Panc1 (cell line): ENCODE measurements at regions not wholly inside any gene's neighbourhood (a gene's known extent, or its start where the extent isn't known, plus 50 kb on each side); places are given as distances from the start of the nearest gene placed in this dataset.

Experiments used
- ATAC-seq: fragments of 200-7000 bp; cut with Tn5 transposase; 2 replicates; pipeline ENCODE4 v1.9.1; 2020; ENCODE audit warnings: mild to moderate bottlenecking, moderate library complexity
- BruUV-seq: library from RNA; stranded (reverse); fragments of 400-500 nt; replicated peaks from 2 replicates; lab custom pipeline; 2021; lab: Mats Ljungman, UMichigan
- CTCF ChIA-PET: fragments of 300-600 bp; sonication (Branson Sonifier 250); formaldehyde crosslinking; loops from one replicate; lab custom pipeline; 2022; ENCODE audit warnings: antibody characterized with exemption; lab: Charles Lee
- POLR2A ChIA-PET: fragments of 300-600 bp; sonication (Branson Sonifier 250); formaldehyde crosslinking; loops from one replicate; lab custom pipeline; 2022; ENCODE audit warnings: antibody characterized with exemption; lab: Charles Lee
- DNase-seq: peaks from one replicate; pipeline ENCODE4 v3.0.0-alpha.2; 2010; ENCODE audit warnings: low read depth, low spot score
- H3K27ac ChIP-seq: 2 replicates; pipeline ENCODE4 v1.5.1; 2011; ENCODE audit warnings: mild to moderate bottlenecking, low read length, inconsistent platforms
- H3K27me3 ChIP-seq: fragments of 200-500 bp; sonication (Bioruptor generic); 2 replicates; pipeline ENCODE4 v1.6.0; 2014; ENCODE audit warnings: low read length, inconsistent platforms; ENCODE audit not compliant: control insufficient read depth, insufficient read depth
- H3K36me3 ChIP-seq: fragments of 200-500 bp; sonication (Bioruptor generic); 2 replicates; pipeline ENCODE4 v1.5.1; 2014; ENCODE audit warnings: inconsistent platforms, mild to moderate bottlenecking, low read length, moderate library complexity; ENCODE audit not compliant: control insufficient read depth, insufficient read depth
- H3K4me1 ChIP-seq: 2 replicates; pipeline ENCODE4 v1.5.1; 2011; ENCODE audit warnings: inconsistent platforms, mild to moderate bottlenecking, low read length, moderate library complexity; ENCODE audit not compliant: control insufficient read depth, insufficient read depth
- H3K4me3 ChIP-seq, 2 experiments: 2 replicates each; pipeline ENCODE4 v1.5.1; 2011 to 2012; ENCODE audit warnings: low read depth in 2 of 2, low read length in 2 of 2, mild to moderate bottlenecking in 2 of 2, inconsistent platforms in 1 of 2, moderate library complexity in 1 of 2
- H3K9me3 ChIP-seq: fragments of 200-500 bp; sonication (Bioruptor generic); 2 replicates; pipeline ENCODE4 v1.5.1; 2014; ENCODE audit warnings: low read depth, mild to moderate bottlenecking, inconsistent platforms, low read length, moderate library complexity; ENCODE audit not compliant: control insufficient read depth, insufficient read depth
- POLR2AphosphoS5 ChIP-seq: IDR thresholded peaks from 2 replicates; pipeline ENCODE4 v1.6.1; 2012; ENCODE audit warnings: mild to moderate bottlenecking, low read depth, low read length, moderate library complexity
- SIN3A ChIP-seq: IDR thresholded peaks from 2 replicates; pipeline ENCODE4 v1.6.1; 2012; ENCODE audit warnings: low read depth, mild to moderate bottlenecking, low read length, moderate library complexity, borderline replicate concordance; ENCODE audit not compliant: insufficient read depth
- TCF7L2 ChIP-seq: IDR thresholded peaks from 2 replicates; pipeline ENCODE4 v1.6.1; 2011; ENCODE audit warnings: mild to moderate bottlenecking, low read depth, low read length, inconsistent platforms
- in situ Hi-C: cut with HindIII; loops from 2 replicates; pipeline ENCODE4 v1.10.0; 2016; ENCODE audit warnings: low sequenced_read_pairs, low pct_unique_long_range_greater_than_20kb
- intact Hi-C: fragments of 100-400 bp; cut with micrococcal nuclease; formaldehyde crosslinking; loops from one replicate; pipeline ENCODE4 v1.10.0; 2022; ENCODE audit not compliant: unreplicated experiment
- TF ChIP-seq, protein P1 (sequence below): fragments of 450-650 bp; IDR thresholded peaks from 2 replicates; pipeline ENCODE4 v1.5.1; 2017; ENCODE audit warnings: mild to moderate bottlenecking
- TF ChIP-seq, protein P2 (sequence below), 2 experiments: IDR thresholded peaks; 2 replicates each; pipeline ENCODE4 v1.6.1; 2011 to 2012; ENCODE audit warnings: low read depth in 2 of 2, control low read depth in 1 of 2, low read length in 1 of 2, mild to moderate bottlenecking in 1 of 2, moderate library complexity in 1 of 2; ENCODE audit not compliant: insufficient read depth in 1 of 2

DNA sequence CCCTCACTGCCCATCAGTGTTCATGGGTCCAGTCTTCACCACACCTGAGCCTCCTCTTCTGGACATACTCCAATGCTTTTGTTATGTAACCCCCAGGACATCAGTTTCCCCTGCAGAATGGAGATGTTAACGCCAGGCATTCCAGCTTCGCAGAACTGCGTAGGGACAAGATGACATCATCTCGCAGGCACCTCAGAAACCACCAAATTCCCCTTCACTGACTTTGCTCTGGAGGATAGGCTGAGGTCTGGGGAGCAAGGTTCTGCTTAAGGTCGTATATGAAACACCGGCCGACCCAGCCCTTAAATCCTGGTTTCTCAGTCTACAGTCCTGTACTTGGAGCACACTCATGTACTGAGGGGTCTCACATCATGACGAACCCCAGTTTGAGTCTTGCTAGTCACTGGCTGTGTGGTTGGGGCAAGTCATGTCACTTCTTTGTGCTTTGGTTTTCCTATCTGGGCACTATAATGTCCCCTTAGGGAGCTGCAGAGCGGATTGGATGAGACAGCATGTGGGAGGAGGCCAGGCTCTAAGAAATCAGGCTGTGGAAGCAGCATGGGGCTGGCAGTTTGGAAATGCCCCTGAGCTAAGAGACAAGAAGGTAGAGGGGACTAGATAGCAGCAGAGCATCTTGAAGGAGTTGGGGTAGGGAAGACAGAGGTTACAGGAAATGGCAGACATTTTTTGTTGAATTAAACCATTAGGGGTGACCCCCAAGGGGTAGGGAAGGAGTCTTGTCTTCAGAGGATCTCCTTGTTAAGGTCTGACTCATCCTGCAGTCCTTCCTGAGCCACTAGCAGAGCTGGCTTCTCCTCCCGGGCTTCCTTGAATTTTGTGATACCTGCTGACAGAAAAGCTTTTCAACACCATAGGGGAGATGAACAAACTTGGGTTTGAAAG, 138.3 kb downstream of the FOXD2 start (continued):
- TF ChIP-seq, protein P1, sequence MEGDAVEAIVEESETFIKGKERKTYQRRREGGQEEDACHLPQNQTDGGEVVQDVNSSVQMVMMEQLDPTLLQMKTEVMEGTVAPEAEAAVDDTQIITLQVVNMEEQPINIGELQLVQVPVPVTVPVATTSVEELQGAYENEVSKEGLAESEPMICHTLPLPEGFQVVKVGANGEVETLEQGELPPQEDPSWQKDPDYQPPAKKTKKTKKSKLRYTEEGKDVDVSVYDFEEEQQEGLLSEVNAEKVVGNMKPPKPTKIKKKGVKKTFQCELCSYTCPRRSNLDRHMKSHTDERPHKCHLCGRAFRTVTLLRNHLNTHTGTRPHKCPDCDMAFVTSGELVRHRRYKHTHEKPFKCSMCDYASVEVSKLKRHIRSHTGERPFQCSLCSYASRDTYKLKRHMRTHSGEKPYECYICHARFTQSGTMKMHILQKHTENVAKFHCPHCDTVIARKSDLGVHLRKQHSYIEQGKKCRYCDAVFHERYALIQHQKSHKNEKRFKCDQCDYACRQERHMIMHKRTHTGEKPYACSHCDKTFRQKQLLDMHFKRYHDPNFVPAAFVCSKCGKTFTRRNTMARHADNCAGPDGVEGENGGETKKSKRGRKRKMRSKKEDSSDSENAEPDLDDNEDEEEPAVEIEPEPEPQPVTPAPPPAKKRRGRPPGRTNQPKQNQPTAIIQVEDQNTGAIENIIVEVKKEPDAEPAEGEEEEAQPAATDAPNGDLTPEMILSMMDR: no peak

DNA sequence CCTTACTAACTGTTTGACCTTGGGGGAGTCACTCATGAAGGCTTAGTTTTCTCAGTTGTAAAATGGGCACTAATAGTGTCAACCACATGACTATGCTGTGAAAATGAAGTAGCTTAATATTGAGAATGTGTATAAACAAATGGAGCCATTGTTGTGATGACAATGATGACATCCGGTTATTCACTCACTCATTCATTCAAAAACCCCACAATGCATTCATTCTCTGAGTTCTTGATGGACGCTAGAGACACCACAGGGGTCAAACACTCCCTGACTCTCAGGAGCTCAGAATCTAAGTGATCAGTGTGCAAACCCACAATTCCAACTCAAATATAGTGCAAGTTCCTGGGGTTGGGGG, 138.9 kb downstream of the FOXD2 start:
- H3K27me3 ChIP-seq: peaks cover 5% of the 10 kb centered on the region; the same call in 1 of the 2 replicates
- ATAC-seq (no peak), DNase-seq (no peak)
- H3K27ac ChIP-seq: no peak overlapping the region
- intact Hi-C loops: no loop called here
- ChIA-PET CTCF (no interaction called here), POLR2A (no interaction called here)
- in situ Hi-C loops: no loop called here
- no peak overlapping the region for H3K4me3 ChIP-seq
- no peaks in the 10 kb centered on the region for H3K36me3 ChIP-seq
- no peaks in the 10 kb centered on the region; the same call in 1 of the 2 replicates for H3K4me1 ChIP-seq
- BruUV-seq: no TSS peak
- H3K9me3 ChIP-seq: no peaks in the 10 kb centered on the region
- TF ChIP-seq SIN3A (no peak), TCF7L2 (no peak), POLR2AphosphoS5 (no peak)
- TF ChIP-seq, protein P1: no peak
- TF ChIP-seq, protein P2, sequence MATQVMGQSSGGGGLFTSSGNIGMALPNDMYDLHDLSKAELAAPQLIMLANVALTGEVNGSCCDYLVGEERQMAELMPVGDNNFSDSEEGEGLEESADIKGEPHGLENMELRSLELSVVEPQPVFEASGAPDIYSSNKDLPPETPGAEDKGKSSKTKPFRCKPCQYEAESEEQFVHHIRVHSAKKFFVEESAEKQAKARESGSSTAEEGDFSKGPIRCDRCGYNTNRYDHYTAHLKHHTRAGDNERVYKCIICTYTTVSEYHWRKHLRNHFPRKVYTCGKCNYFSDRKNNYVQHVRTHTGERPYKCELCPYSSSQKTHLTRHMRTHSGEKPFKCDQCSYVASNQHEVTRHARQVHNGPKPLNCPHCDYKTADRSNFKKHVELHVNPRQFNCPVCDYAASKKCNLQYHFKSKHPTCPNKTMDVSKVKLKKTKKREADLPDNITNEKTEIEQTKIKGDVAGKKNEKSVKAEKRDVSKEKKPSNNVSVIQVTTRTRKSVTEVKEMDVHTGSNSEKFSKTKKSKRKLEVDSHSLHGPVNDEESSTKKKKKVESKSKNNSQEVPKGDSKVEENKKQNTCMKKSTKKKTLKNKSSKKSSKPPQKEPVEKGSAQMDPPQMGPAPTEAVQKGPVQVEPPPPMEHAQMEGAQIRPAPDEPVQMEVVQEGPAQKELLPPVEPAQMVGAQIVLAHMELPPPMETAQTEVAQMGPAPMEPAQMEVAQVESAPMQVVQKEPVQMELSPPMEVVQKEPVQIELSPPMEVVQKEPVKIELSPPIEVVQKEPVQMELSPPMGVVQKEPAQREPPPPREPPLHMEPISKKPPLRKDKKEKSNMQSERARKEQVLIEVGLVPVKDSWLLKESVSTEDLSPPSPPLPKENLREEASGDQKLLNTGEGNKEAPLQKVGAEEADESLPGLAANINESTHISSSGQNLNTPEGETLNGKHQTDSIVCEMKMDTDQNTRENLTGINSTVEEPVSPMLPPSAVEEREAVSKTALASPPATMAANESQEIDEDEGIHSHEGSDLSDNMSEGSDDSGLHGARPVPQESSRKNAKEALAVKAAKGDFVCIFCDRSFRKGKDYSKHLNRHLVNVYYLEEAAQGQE (IDR thresholded peaks at IDR 0.05; ENCODE audit: insufficient read depth in 1 of 2, low read depth in 2 of 2, low read length in 1 of 2): no peak
